B cell (primary cell): ENCODE measurements at regions not wholly inside any gene's neighbourhood (a gene's known extent, or its start where the extent isn't known, plus 50 kb on each side); places are given as distances from the start of the nearest gene placed in this dataset.

Source experiments
- ATAC-seq: fragments of 200-7000 bp; cut with Tn5 transposase; one replicate; pipeline ENCODE4 v1.10.0; 2021; ENCODE audit warnings: low read depth, mild to moderate bottlenecking, moderate number of reproducible peaks, moderate library complexity
- CTCF ChIA-PET: fragments of 350-600 bp; sonication (Branson Sonifier 250); formaldehyde crosslinking; loops from one replicate; lab custom pipeline; 2021; ENCODE audit warnings: antibody characterized with exemption, inconsistent platforms; lab: Charles Lee
- POLR2A ChIA-PET: fragments of 350-600 bp; sonication (Branson Sonifier 250); formaldehyde crosslinking; loops from one replicate; lab custom pipeline; 2021; ENCODE audit warnings: antibody characterized with exemption; lab: Charles Lee
- DNase-seq: peaks from one replicate; pipeline ENCODE4 v3.0.0; 2013
- H2AFZ ChIP-seq: 2 replicates; pipeline ENCODE4 v1.6.1; 2012; ENCODE audit warnings: mild to moderate bottlenecking, low read depth, low read length; ENCODE audit not compliant: insufficient read depth, poor library complexity, severe bottlenecking
- H3K27ac ChIP-seq, 2 donors: 1 replicate in 1 of 2; 2 replicates in 1 of 2; pipeline ENCODE4 v1.5.1; 2012 to 2013; ENCODE audit warnings: low read length in 2 of 2, mild to moderate bottlenecking in 2 of 2, moderate library complexity in 1 of 2
- H3K27me3 ChIP-seq, 4 experiments: fragments of 200-600 bp in 1 of 4; sonication (generic) in 1 of 4; replicated peaks in 1 of 4; 1 replicate in 2 of 4; 2 replicates in 2 of 4; pipeline versions ENCODE4 v1.6.1 to v1.7.0; 2013 to 2016; ENCODE audit warnings: low read length in 3 of 4, mild to moderate bottlenecking in 2 of 4, mixed read lengths in 1 of 4, moderate library complexity in 1 of 4; ENCODE audit not compliant: insufficient read depth in 4 of 4, control insufficient read depth in 3 of 4; ENCODE audit errors: control extremely low read depth in 1 of 4
- H3K36me3 ChIP-seq, 2 experiments: replicated peaks in 1 of 2; 1 replicate in 1 of 2; 2 replicates in 1 of 2; pipeline versions ENCODE4 v1.6.1 to v1.7.1; 2013; ENCODE audit warnings: low read length in 1 of 2; ENCODE audit not compliant: insufficient read depth in 2 of 2, control insufficient read depth in 1 of 2; ENCODE audit errors: control extremely low read depth in 1 of 2, extremely low read depth in 1 of 2
- H3K4me1 ChIP-seq, 2 donors: fragments of 200-600 bp in 1 of 2; sonication (generic) in 1 of 2; 1 replicate in 1 of 2; 2 replicates in 1 of 2; pipeline versions ENCODE4 v1.5.1 to v1.6.1; 2013 to 2017; ENCODE audit warnings: low read length in 2 of 2; ENCODE audit not compliant: control insufficient read depth in 2 of 2, insufficient read depth in 2 of 2
- H3K4me2 ChIP-seq: replicated peaks from 2 replicates; pipeline ENCODE3; 2012; ENCODE audit warnings: mild to moderate bottlenecking, low read depth, low read length; ENCODE audit not compliant: poor library complexity, severe bottlenecking
- H3K4me3 ChIP-seq, 5 experiments: fragments of 200-600 bp in 1 of 5; sonication (generic) in 1 of 5; 1 replicate in 3 of 5; 2 replicates in 2 of 5; pipeline versions ENCODE4 v1.5.1 to v1.7.0; 2011 to 2016; ENCODE audit warnings: low read length in 4 of 5, mild to moderate bottlenecking in 4 of 5, low read depth in 2 of 5, control low read depth in 1 of 5, moderate library complexity in 1 of 5; ENCODE audit not compliant: insufficient read depth in 1 of 5; ENCODE audit errors: control extremely low read depth in 1 of 5, extremely low read depth in 1 of 5
- H3K79me2 ChIP-seq: fragments of 200-600 bp; sonication (generic); one replicate; pipeline ENCODE4 v1.6.0; 2016; ENCODE audit warnings: low read length; ENCODE audit not compliant: control insufficient read depth, insufficient read depth
- H3K9ac ChIP-seq: fragments of 200-600 bp; sonication (generic); 2 replicates; pipeline ENCODE4 v1.6.1; 2017; ENCODE audit warnings: mild to moderate bottlenecking, low read length, moderate library complexity
- H3K9me3 ChIP-seq, 3 donors: one replicate each; pipeline versions ENCODE4 v1.6.1 to v1.7.1; 2013; ENCODE audit warnings: low read length in 2 of 3; ENCODE audit not compliant: control insufficient read depth in 2 of 3, insufficient read depth in 1 of 3; ENCODE audit errors: control extremely low read depth in 1 of 3
- H4K20me1 ChIP-seq: 2 replicates; pipeline ENCODE4 v1.6.0; 2012; ENCODE audit warnings: mild to moderate bottlenecking, low read length; ENCODE audit not compliant: insufficient read depth, control insufficient read depth, poor library complexity, severe bottlenecking
- H3K27ac Mint-ChIP-seq: one replicate; pipeline ENCODE4 v1.8.0; 2021; ENCODE audit warnings: mixed read lengths
- H3K27me3 Mint-ChIP-seq: one replicate; pipeline ENCODE4 v1.8.0; 2021; ENCODE audit warnings: mixed read lengths
- H3K4me1 Mint-ChIP-seq: one replicate; pipeline ENCODE4 v1.8.0; 2021; ENCODE audit warnings: mixed read lengths
- H3K4me3 Mint-ChIP-seq: one replicate; pipeline ENCODE4 v1.8.0; 2021; ENCODE audit warnings: mixed read lengths
- H3K9me3 Mint-ChIP-seq: one replicate; pipeline ENCODE4 v1.8.0; 2022; ENCODE audit warnings: mixed read lengths; ENCODE audit not compliant: insufficient read depth
- CTCF ChIP-seq: fragments of 200-600 bp; IDR thresholded peaks from one replicate; pipeline ENCODE4 v1.8.0; 2022; ENCODE audit warnings: antibody characterized with exemption, mild to moderate bottlenecking
- EZH2 ChIP-seq: IDR thresholded peaks from 2 replicates; pipeline ENCODE4 v1.6.1; 2012; ENCODE audit warnings: borderline replicate concordance, low read depth, mild to moderate bottlenecking, moderate library complexity, low read length; ENCODE audit not compliant: insufficient read depth, poor library complexity, severe bottlenecking
- WGBS: methylation state at CpG from one replicate; pipeline ENCODE4 v1.1.5; 2013; ENCODE audit warnings: missing lambda C conversion rate; ENCODE audit not compliant: insufficient coverage; 5-methylcytosine and 5-hydroxymethylcytosine counted together
- intact Hi-C: fragments of 100-400 bp; cut with micrococcal nuclease; formaldehyde crosslinking; loops from one replicate; pipeline ENCODE4 v1.10.0; 2022

- H3K9me3 Mint-ChIP-seq, result peaks cover 6% of the 10 kb centered on the region
Observed at GRCh38 chr2:225296951-225297350, 102.6 kb upstream of the NYAP2 start.

GRCh38 chr2:225295102-225295501 is 104.4 kb upstream of the NYAP2 start:
- Mint-ChIP-seq H3K4me3 (no peak overlapping the region), H3K27me3 (peaks cover 10% of the 10 kb centered on the region), H3K9me3 (no peaks in the 10 kb centered on the region), H3K4me1 (no peaks in the 10 kb centered on the region), H3K27ac (no peak overlapping the region)
- Histone ChIP-seq H3K9me3 (no peaks in the 10 kb centered on the region), H3K27me3 (no peaks in the 10 kb centered on the region), H3K4me1 (no peaks in the 10 kb centered on the region), H3K27ac (no peak overlapping the region), H3K36me3 (no peaks in the 10 kb centered on the region), H3K9ac (no peak overlapping the region), H4K20me1 (no peaks in the 10 kb centered on the region), H2AFZ (no peak overlapping the region), H3K79me2 (no peaks in the 10 kb centered on the region), H3K4me3 (no peak overlapping the region), H3K4me2 (no peak overlapping the region)
- ChIA-PET POLR2A (no interaction called here), CTCF (no interaction called here)
- no peak for DNase-seq
- WGBS, result no CpG with 5 or more reads among the region's 3 CpGs
- intact Hi-C loops, result no loop called here
- no peak for ATAC-seq
- TF ChIP-seq CTCF, result no peak
- no peak for TF ChIP-seq EZH2

More at GRCh38 chr2:225296951-225297350, 102.6 kb upstream of the NYAP2 start:
- Mint-ChIP-seq H3K4me1 (no peaks in the 10 kb centered on the region), H3K27me3 (peaks cover 13% of the 10 kb centered on the region), H3K27ac (no peak overlapping the region), H3K4me3 (no peak overlapping the region)
- intact Hi-C loops, result no loop called here
- Histone ChIP-seq H3K79me2 (no peaks in the 10 kb centered on the region), H3K4me1 (no peaks in the 10 kb centered on the region), H2AFZ (no peak overlapping the region), H3K9me3 (peaks cover 0 to 2% (median 0%) of the 10 kb centered on the region in 3 donors), H3K36me3 (no peaks in the 10 kb centered on the region), H3K4me3 (no peak overlapping the region), H3K27ac (no peak overlapping the region), H3K27me3 (no peaks in the 10 kb centered on the region), H3K9ac (no peak overlapping the region), H4K20me1 (no peaks in the 10 kb centered on the region), H3K4me2 (no peak overlapping the region)
- ChIA-PET POLR2A (no interaction called here), CTCF (no interaction called here)
- no peak for ATAC-seq
- no peak for DNase-seq
- no peak for TF ChIP-seq EZH2
- no peak for TF ChIP-seq CTCF
- 100% methylated on average over 1 of the region's 2 CpGs for WGBS
